NB4 (cell line): ENCODE measurements at regions not wholly inside any gene's neighbourhood (a gene's known extent, or its start where the extent isn't known, plus 50 kb on each side); places are given as distances from the start of the nearest gene placed in this dataset.

ENCODE experiments used
- CTCF ChIP-seq: IDR thresholded peaks from one replicate; pipeline ENCODE4 v1.5.1; 2012; ENCODE audit warnings: low read depth, low read length
- POLR2A ChIP-seq: IDR thresholded peaks from 2 replicates; pipeline ENCODE4 v1.6.1; 2011; ENCODE audit warnings: mild to moderate bottlenecking; ENCODE audit not compliant: insufficient read length; ENCODE audit errors: extremely low read depth

- TF ChIP-seq CTCF (no peak), POLR2A (no peak)
These were observed 56.7 kb upstream of the BARHL2 start for GRCh38 chr1:90773812-90774211.
